HUES6 (cell line): ENCODE measurements at regions not wholly inside any gene's neighbourhood (a gene's known extent, or its start where the extent isn't known, plus 50 kb on each side); places are given as distances from the start of the nearest gene placed in this dataset.
"Not testable (repeated sequence)": the region's sequence is repeated elsewhere in the genome, so short reads cannot be mapped to it uniquely, and the experiment has no call there.

ENCODE experiments used
- H3K27ac ChIP-seq: 2 replicates; pipeline ENCODE4 v1.7.0; 2013; ENCODE audit warnings: low read depth, mild to moderate bottlenecking, low read length, inconsistent platforms
- H3K27me3 ChIP-seq: 2 replicates; pipeline ENCODE4 v1.6.1; 2013; ENCODE audit warnings: low read length; ENCODE audit not compliant: control insufficient read depth, insufficient read depth
- H3K36me3 ChIP-seq: 2 replicates; pipeline ENCODE4 v1.6.1; 2013; ENCODE audit warnings: low read length; ENCODE audit not compliant: control insufficient read depth, insufficient read depth
- H3K4me1 ChIP-seq: 2 replicates; pipeline ENCODE4 v1.6.1; 2013; ENCODE audit warnings: low read length; ENCODE audit not compliant: control insufficient read depth, insufficient read depth
- H3K4me3 ChIP-seq: 2 replicates; pipeline ENCODE4 v1.5.1; 2013; ENCODE audit warnings: low read depth, low read length
- H3K9ac ChIP-seq: one replicate; pipeline ENCODE4 v1.6.1; 2013; ENCODE audit warnings: mild to moderate bottlenecking, low read length
- H3K9me3 ChIP-seq: 2 replicates; pipeline ENCODE4 v1.6.1; 2013; ENCODE audit warnings: low read depth, low read length; ENCODE audit not compliant: control insufficient read depth, insufficient read depth

- Histone ChIP-seq H3K27ac (no peak overlapping the region), H3K4me3 (no peak overlapping the region), H3K9ac (no peak overlapping the region), H3K27me3 (no peaks in the 10 kb centered on the region), H3K4me1 (no peaks in the 10 kb centered on the region), H3K36me3 (no peaks in the 10 kb centered on the region), H3K9me3 (no peaks in the 10 kb centered on the region)
Observed at GRCh38 chr1:68808351-68808750, 311.5 kb upstream of the DEPDC1 start.

GRCh38 chr1:68811806-68812205, 314.9 kb upstream of the DEPDC1 start:
- H3K36me3 ChIP-seq: no peaks in the 10 kb centered on the region
- H3K27ac ChIP-seq: no peak overlapping the region
- H3K9me3 ChIP-seq: no peaks in the 10 kb centered on the region
- no peak overlapping the region for H3K4me3 ChIP-seq
- no peaks in the 10 kb centered on the region for H3K4me1 ChIP-seq
- no peak overlapping the region for H3K9ac ChIP-seq
- H3K27me3 ChIP-seq: no peaks in the 10 kb centered on the region

GRCh38 chr1:68812333-68812732, 315.5 kb upstream of the DEPDC1 start:
- Histone ChIP-seq H3K27me3 (no peaks in the 10 kb centered on the region), H3K4me3 (no peak overlapping the region), H3K27ac (no peak overlapping the region), H3K4me1 (no peaks in the 10 kb centered on the region), H3K9ac (no peak overlapping the region), H3K9me3 (no peaks in the 10 kb centered on the region), H3K36me3 (no peaks in the 10 kb centered on the region)

GRCh38 chr1:68814067-68814466, 317.2 kb upstream of the DEPDC1 start:
- no peak overlapping the region for H3K27ac ChIP-seq
- no peaks in the 10 kb centered on the region for H3K27me3 ChIP-seq
- no peaks in the 10 kb centered on the region for H3K36me3 ChIP-seq
- no peak overlapping the region for H3K9ac ChIP-seq
- no peak overlapping the region for H3K4me3 ChIP-seq
- H3K9me3 ChIP-seq: no peaks in the 10 kb centered on the region
- no peaks in the 10 kb centered on the region for H3K4me1 ChIP-seq

GRCh38 chr1:68815632-68816031, 318.8 kb upstream of the DEPDC1 start:
- H3K4me1 ChIP-seq: no peaks in the 10 kb centered on the region

GRCh38 chr1:68817505-68818210, 320.8 kb upstream of the DEPDC1 start:
- H3K4me3 ChIP-seq, H3K27me3 ChIP-seq, H3K4me1 ChIP-seq, H3K9me3 ChIP-seq, H3K27ac ChIP-seq, H3K36me3 ChIP-seq, H3K9ac ChIP-seq: not testable (repeated sequence)

More at GRCh38 chr1:68815632-68816031, 318.8 kb upstream of the DEPDC1 start:
- no peaks in the 10 kb centered on the region for H3K27me3 ChIP-seq
- H3K9me3 ChIP-seq: no peaks in the 10 kb centered on the region
- no peak overlapping the region for H3K9ac ChIP-seq
- no peaks in the 10 kb centered on the region for H3K36me3 ChIP-seq
- no peak overlapping the region for H3K4me3 ChIP-seq
- no peak overlapping the region for H3K27ac ChIP-seq

- no peaks in the 10 kb centered on the region for H3K36me3 ChIP-seq
- H3K4me3 ChIP-seq: no peak overlapping the region
Observed at GRCh38 chr1:68819190-68819829, 322.4 kb upstream of the DEPDC1 start.

GRCh38 chr1:68820151-68820550, 323.3 kb upstream of the DEPDC1 start:
- Histone ChIP-seq H3K27me3 (no peaks in the 10 kb centered on the region), H3K4me1 (no peaks in the 10 kb centered on the region), H3K27ac (no peak overlapping the region), H3K9me3 (no peaks in the 10 kb centered on the region), H3K4me3 (no peak overlapping the region), H3K36me3 (no peaks in the 10 kb centered on the region), H3K9ac (no peak overlapping the region)

More at GRCh38 chr1:68819190-68819829, 322.4 kb upstream of the DEPDC1 start:
- H3K4me1 ChIP-seq: no peaks in the 10 kb centered on the region
- no peak overlapping the region for H3K27ac ChIP-seq
- no peaks in the 10 kb centered on the region for H3K27me3 ChIP-seq
- no peak overlapping the region for H3K9ac ChIP-seq
- no peaks in the 10 kb centered on the region for H3K9me3 ChIP-seq

GRCh38 chr1:68826836-68827235, 330.0 kb upstream of the DEPDC1 start:
- Histone ChIP-seq H3K27me3 (no peaks in the 10 kb centered on the region), H3K4me1 (no peaks in the 10 kb centered on the region), H3K36me3 (no peaks in the 10 kb centered on the region), H3K27ac (no peak overlapping the region), H3K9ac (no peak overlapping the region), H3K4me3 (no peak overlapping the region), H3K9me3 (0 out of 2 replicates have a peak, but pooled peaks cover 2% of the 10 kb centered on the region)

- Histone ChIP-seq H3K9ac (no peak overlapping the region), H3K9me3 (0 out of 2 replicates have a peak, but pooled peaks cover 2% of the 10 kb centered on the region), H3K27ac (no peak overlapping the region), H3K4me1 (no peaks in the 10 kb centered on the region), H3K36me3 (no peaks in the 10 kb centered on the region), H3K4me3 (no peak overlapping the region), H3K27me3 (no peaks in the 10 kb centered on the region)
Observed at GRCh38 chr1:68827261-68827660, 330.4 kb upstream of the DEPDC1 start.

GRCh38 chr1:68828013-68828412, 331.1 kb upstream of the DEPDC1 start:
- H3K36me3 ChIP-seq: no peaks in the 10 kb centered on the region
- no peak overlapping the region for H3K4me3 ChIP-seq
- no peaks in the 10 kb centered on the region for H3K27me3 ChIP-seq
- H3K9ac ChIP-seq: no peak overlapping the region
- no peak overlapping the region for H3K27ac ChIP-seq
- H3K9me3 ChIP-seq: 0 out of 2 replicates have a peak, but pooled peaks cover 2% of the 10 kb centered on the region
- no peaks in the 10 kb centered on the region for H3K4me1 ChIP-seq
